ENCODE measurements at regions not wholly inside any gene's neighbourhood (a gene's known extent, or its start where the extent isn't known, plus 50 kb on each side); places are given as distances from the start of the nearest gene placed in this dataset.

DNA sequence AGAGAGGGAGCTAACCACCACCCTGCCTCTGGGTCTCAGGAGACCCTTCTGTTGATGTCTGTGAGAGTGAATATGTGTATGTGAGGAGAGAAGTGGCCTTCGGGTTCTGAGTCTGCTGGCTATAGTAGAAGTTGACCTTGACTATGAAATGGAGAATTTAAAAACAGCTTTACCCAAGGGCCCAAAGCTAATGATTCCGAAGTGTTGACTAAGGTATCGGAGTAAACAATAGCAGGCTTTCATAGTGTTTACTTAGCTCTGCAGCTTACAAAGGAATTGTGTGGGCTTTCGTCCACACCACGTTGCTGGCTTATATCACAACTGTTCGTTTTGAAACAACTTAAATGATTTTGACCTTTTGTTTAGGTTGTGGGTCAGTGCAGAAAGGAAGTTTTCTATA lies 126.5 kb upstream of the JAG1 start (continued):
- TF ChIP-seq, protein P1, sequence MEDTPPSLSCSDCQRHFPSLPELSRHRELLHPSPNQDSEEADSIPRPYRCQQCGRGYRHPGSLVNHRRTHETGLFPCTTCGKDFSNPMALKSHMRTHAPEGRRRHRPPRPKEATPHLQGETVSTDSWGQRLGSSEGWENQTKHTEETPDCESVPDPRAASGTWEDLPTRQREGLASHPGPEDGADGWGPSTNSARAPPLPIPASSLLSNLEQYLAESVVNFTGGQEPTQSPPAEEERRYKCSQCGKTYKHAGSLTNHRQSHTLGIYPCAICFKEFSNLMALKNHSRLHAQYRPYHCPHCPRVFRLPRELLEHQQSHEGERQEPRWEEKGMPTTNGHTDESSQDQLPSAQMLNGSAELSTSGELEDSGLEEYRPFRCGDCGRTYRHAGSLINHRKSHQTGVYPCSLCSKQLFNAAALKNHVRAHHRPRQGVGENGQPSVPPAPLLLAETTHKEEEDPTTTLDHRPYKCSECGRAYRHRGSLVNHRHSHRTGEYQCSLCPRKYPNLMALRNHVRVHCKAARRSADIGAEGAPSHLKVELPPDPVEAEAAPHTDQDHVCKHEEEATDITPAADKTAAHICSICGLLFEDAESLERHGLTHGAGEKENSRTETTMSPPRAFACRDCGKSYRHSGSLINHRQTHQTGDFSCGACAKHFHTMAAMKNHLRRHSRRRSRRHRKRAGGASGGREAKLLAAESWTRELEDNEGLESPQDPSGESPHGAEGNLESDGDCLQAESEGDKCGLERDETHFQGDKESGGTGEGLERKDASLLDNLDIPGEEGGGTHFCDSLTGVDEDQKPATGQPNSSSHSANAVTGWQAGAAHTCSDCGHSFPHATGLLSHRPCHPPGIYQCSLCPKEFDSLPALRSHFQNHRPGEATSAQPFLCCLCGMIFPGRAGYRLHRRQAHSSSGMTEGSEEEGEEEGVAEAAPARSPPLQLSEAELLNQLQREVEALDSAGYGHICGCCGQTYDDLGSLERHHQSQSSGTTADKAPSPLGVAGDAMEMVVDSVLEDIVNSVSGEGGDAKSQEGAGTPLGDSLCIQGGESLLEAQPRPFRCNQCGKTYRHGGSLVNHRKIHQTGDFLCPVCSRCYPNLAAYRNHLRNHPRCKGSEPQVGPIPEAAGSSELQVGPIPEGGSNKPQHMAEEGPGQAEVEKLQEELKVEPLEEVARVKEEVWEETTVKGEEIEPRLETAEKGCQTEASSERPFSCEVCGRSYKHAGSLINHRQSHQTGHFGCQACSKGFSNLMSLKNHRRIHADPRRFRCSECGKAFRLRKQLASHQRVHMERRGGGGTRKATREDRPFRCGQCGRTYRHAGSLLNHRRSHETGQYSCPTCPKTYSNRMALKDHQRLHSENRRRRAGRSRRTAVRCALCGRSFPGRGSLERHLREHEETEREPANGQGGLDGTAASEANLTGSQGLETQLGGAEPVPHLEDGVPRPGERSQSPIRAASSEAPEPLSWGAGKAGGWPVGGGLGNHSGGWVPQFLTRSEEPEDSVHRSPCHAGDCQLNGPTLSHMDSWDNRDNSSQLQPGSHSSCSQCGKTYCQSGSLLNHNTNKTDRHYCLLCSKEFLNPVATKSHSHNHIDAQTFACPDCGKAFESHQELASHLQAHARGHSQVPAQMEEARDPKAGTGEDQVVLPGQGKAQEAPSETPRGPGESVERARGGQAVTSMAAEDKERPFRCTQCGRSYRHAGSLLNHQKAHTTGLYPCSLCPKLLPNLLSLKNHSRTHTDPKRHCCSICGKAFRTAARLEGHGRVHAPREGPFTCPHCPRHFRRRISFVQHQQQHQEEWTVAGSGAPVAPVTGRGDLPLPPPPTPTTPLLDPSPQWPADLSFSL (CRISPR knock-in tag; IDR thresholded peaks at IDR 0.05), result peak; percentile 90
- TF ChIP-seq, protein P2, sequence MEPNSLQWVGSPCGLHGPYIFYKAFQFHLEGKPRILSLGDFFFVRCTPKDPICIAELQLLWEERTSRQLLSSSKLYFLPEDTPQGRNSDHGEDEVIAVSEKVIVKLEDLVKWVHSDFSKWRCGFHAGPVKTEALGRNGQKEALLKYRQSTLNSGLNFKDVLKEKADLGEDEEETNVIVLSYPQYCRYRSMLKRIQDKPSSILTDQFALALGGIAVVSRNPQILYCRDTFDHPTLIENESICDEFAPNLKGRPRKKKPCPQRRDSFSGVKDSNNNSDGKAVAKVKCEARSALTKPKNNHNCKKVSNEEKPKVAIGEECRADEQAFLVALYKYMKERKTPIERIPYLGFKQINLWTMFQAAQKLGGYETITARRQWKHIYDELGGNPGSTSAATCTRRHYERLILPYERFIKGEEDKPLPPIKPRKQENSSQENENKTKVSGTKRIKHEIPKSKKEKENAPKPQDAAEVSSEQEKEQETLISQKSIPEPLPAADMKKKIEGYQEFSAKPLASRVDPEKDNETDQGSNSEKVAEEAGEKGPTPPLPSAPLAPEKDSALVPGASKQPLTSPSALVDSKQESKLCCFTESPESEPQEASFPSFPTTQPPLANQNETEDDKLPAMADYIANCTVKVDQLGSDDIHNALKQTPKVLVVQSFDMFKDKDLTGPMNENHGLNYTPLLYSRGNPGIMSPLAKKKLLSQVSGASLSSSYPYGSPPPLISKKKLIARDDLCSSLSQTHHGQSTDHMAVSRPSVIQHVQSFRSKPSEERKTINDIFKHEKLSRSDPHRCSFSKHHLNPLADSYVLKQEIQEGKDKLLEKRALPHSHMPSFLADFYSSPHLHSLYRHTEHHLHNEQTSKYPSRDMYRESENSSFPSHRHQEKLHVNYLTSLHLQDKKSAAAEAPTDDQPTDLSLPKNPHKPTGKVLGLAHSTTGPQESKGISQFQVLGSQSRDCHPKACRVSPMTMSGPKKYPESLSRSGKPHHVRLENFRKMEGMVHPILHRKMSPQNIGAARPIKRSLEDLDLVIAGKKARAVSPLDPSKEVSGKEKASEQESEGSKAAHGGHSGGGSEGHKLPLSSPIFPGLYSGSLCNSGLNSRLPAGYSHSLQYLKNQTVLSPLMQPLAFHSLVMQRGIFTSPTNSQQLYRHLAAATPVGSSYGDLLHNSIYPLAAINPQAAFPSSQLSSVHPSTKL (CRISPR knock-in tag; IDR thresholded peaks at IDR 0.05), result peak; percentile 99
- no peak for TF ChIP-seq PTBP1 (IDR thresholded peaks at IDR 0.05; ENCODE audit: low read depth, low read length, poor library complexity, severe bottlenecking)
- TF ChIP-seq MEIS2 (CRISPR knock-in tag; IDR thresholded peaks at IDR 0.05), result no peak
- TF ChIP-seq NFE2L1 (CRISPR knock-in tag; IDR thresholded peaks at IDR 0.05; ENCODE audit: borderline replicate concordance), result no peak
- TF ChIP-seq TBX2 (CRISPR knock-in tag; IDR thresholded peaks at IDR 0.05; ENCODE audit: borderline replicate concordance), result peak; percentile 51; the same call in 1 of the 2 replicates
- no peak for TF ChIP-seq ZNF768 (CRISPR knock-in tag; IDR thresholded peaks at IDR 0.05)
- TF ChIP-seq, protein P3, sequence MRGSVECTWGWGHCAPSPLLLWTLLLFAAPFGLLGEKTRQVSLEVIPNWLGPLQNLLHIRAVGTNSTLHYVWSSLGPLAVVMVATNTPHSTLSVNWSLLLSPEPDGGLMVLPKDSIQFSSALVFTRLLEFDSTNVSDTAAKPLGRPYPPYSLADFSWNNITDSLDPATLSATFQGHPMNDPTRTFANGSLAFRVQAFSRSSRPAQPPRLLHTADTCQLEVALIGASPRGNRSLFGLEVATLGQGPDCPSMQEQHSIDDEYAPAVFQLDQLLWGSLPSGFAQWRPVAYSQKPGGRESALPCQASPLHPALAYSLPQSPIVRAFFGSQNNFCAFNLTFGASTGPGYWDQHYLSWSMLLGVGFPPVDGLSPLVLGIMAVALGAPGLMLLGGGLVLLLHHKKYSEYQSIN (CRISPR knock-in tag; IDR thresholded peaks at IDR 0.05; ENCODE audit: borderline replicate concordance), result no peak
- TF ChIP-seq, protein P4, sequence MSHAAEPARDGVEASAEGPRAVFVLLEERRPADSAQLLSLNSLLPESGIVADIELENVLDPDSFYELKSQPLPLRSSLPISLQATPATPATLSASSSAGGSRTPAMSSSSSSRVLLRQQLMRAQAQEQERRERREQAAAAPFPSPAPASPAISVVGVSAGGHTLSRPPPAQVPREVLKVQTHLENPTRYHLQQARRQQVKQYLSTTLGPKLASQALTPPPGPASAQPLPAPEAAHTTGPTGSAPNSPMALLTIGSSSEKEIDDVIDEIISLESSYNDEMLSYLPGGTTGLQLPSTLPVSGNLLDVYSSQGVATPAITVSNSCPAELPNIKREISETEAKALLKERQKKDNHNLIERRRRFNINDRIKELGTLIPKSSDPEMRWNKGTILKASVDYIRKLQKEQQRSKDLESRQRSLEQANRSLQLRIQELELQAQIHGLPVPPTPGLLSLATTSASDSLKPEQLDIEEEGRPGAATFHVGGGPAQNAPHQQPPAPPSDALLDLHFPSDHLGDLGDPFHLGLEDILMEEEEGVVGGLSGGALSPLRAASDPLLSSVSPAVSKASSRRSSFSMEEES (CRISPR knock-in tag; IDR thresholded peaks at IDR 0.05), result 0 out of 2 replicates have a peak, but pooled peaks have one; percentile 16
- TF ChIP-seq, protein P5, sequence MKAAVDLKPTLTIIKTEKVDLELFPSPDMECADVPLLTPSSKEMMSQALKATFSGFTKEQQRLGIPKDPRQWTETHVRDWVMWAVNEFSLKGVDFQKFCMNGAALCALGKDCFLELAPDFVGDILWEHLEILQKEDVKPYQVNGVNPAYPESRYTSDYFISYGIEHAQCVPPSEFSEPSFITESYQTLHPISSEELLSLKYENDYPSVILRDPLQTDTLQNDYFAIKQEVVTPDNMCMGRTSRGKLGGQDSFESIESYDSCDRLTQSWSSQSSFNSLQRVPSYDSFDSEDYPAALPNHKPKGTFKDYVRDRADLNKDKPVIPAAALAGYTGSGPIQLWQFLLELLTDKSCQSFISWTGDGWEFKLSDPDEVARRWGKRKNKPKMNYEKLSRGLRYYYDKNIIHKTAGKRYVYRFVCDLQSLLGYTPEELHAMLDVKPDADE (CRISPR knock-in tag; IDR thresholded peaks at IDR 0.05), result no peak
- TF ChIP-seq, protein P6, sequence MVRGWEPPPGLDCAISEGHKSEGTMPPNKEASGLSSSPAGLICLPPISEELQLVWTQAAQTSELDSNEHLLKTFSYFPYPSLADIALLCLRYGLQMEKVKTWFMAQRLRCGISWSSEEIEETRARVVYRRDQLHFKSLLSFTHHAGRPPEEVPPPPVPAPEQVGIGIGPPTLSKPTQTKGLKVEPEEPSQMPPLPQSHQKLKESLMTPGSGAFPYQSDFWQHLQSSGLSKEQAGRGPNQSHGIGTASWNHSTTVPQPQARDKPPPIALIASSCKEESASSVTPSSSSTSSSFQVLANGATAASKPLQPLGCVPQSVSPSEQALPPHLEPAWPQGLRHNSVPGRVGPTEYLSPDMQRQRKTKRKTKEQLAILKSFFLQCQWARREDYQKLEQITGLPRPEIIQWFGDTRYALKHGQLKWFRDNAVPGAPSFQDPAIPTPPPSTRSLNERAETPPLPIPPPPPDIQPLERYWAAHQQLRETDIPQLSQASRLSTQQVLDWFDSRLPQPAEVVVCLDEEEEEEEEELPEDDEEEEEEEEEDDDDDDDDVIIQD (CRISPR knock-in tag; IDR thresholded peaks at IDR 0.05; ENCODE audit: low read depth), result peak; percentile 73
